Kidney epithelial cell (primary cell): ENCODE measurements at regions not wholly inside any gene's neighbourhood (a gene's known extent, or its start where the extent isn't known, plus 50 kb on each side); places are given as distances from the start of the nearest gene placed in this dataset.

Experiments used
- DNase-seq: peaks from one replicate; pipeline ENCODE4 v3.0.0-alpha.2; 2010; ENCODE audit warnings: low read depth
- H3K27me3 ChIP-seq: 2 replicates; pipeline ENCODE4 v1.6.0; 2011; ENCODE audit warnings: low read length; ENCODE audit not compliant: control insufficient read depth, insufficient read depth
- H3K36me3 ChIP-seq: 2 replicates; pipeline ENCODE4 v1.5.1; 2011; ENCODE audit warnings: low read length; ENCODE audit not compliant: control insufficient read depth, insufficient read depth
- H3K4me3 ChIP-seq: 2 replicates; pipeline ENCODE4 v1.5.1; 2011; ENCODE audit warnings: low read depth, mild to moderate bottlenecking, control low read depth, low read length
- CTCF ChIP-seq: IDR thresholded peaks from 2 replicates; pipeline ENCODE4 v1.5.1; 2011; ENCODE audit warnings: mild to moderate bottlenecking, moderate library complexity, low read length, control low read depth, inconsistent platforms; ENCODE audit not compliant: insufficient read depth, poor library complexity, severe bottlenecking

- no peak for TF ChIP-seq CTCF
- Histone ChIP-seq H3K27me3 (no peaks in the 10 kb centered on the region), H3K4me3 (no peak overlapping the region), H3K36me3 (no peaks in the 10 kb centered on the region)
- DNase-seq: no peak
These were observed 52.4 kb downstream of the CBLL2 start for GRCh38 chrX:22325096-22325495.

- no peaks in the 10 kb centered on the region for H3K36me3 ChIP-seq
- no peak for TF ChIP-seq CTCF
- no peaks in the 10 kb centered on the region for H3K27me3 ChIP-seq
- no peak overlapping the region for H3K4me3 ChIP-seq
- no peak for DNase-seq
These were observed 57.1 kb downstream of the CBLL2 start for GRCh38 chrX:22329783-22330182.

GRCh38 chrX:22338740-22339139 lies 66.0 kb downstream of the CBLL2 start:
- Histone ChIP-seq H3K27me3 (no peaks in the 10 kb centered on the region), H3K4me3 (no peak overlapping the region), H3K36me3 (no peaks in the 10 kb centered on the region)
- no peak for DNase-seq
- TF ChIP-seq CTCF: no peak

GRCh38 chrX:22339459-22339858 lies 66.7 kb downstream of the CBLL2 start:
- Histone ChIP-seq H3K4me3 (no peak overlapping the region), H3K36me3 (no peaks in the 10 kb centered on the region), H3K27me3 (no peaks in the 10 kb centered on the region)
- no peak for DNase-seq
- no peak for TF ChIP-seq CTCF

GRCh38 chrX:22340022-22340616 lies 67.4 kb downstream of the CBLL2 start:
- TF ChIP-seq CTCF: no peak
- no peak for DNase-seq
- Histone ChIP-seq H3K4me3 (no peak overlapping the region), H3K36me3 (no peaks in the 10 kb centered on the region), H3K27me3 (no peaks in the 10 kb centered on the region)

- H3K36me3 ChIP-seq: no peaks in the 10 kb centered on the region
- no peak for TF ChIP-seq CTCF
- no peak for DNase-seq
- H3K27me3 ChIP-seq: no peaks in the 10 kb centered on the region
- no peak overlapping the region for H3K4me3 ChIP-seq
These were observed 70.5 kb downstream of the CBLL2 start for GRCh38 chrX:22343192-22343591.
